ENCODE measurements at regions not wholly inside any gene's neighbourhood (a gene's known extent, or its start where the extent isn't known, plus 50 kb on each side); places are given as distances from the start of the nearest gene placed in this dataset.
"Not testable (repeated sequence)": the region's sequence is repeated elsewhere in the genome, so short reads cannot be mapped to it uniquely, and the experiment has no call there.

DNA sequence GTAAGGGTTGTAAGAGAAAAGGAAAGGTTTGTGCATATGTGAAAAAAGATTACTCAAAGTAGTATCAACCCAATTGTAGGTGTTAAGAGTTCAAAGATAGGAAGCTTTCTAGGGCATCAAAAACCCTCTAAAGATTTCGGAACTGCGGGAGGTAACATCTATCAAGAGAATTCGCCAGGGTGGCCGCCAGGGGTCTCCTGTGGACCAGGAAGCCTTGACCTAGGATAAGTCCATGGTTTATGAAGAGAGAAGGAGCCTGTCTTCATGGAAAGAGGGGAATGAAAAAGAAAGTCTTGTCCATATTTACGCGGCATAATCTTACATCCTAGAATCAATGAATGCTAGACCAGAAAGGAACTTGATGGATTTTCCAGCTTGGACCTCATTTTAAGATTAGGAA is 140.7 kb upstream of the CALCR start:
- Mint-ChIP-seq H3K36me3 (ENCODE audit: low read depth) (no peaks in the 10 kb centered on the region), H3K4me1 (no peaks in the 10 kb centered on the region), H3K9me3 (no peaks in the 10 kb centered on the region), H3K27me3 (ENCODE audit: low read depth) (no peaks in the 10 kb centered on the region), H3K4me3 (no peak overlapping the region), H3K27ac (ENCODE audit: unreplicated experiment) (no peak overlapping the region)
- TF ChIP-seq, protein P1, sequence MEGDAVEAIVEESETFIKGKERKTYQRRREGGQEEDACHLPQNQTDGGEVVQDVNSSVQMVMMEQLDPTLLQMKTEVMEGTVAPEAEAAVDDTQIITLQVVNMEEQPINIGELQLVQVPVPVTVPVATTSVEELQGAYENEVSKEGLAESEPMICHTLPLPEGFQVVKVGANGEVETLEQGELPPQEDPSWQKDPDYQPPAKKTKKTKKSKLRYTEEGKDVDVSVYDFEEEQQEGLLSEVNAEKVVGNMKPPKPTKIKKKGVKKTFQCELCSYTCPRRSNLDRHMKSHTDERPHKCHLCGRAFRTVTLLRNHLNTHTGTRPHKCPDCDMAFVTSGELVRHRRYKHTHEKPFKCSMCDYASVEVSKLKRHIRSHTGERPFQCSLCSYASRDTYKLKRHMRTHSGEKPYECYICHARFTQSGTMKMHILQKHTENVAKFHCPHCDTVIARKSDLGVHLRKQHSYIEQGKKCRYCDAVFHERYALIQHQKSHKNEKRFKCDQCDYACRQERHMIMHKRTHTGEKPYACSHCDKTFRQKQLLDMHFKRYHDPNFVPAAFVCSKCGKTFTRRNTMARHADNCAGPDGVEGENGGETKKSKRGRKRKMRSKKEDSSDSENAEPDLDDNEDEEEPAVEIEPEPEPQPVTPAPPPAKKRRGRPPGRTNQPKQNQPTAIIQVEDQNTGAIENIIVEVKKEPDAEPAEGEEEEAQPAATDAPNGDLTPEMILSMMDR (conservative IDR thresholded peaks at IDR 0.05) = peak; percentile 76
- DNase-seq (ENCODE audit: low read depth, low spot score) = peak; percentile 50

DNA sequence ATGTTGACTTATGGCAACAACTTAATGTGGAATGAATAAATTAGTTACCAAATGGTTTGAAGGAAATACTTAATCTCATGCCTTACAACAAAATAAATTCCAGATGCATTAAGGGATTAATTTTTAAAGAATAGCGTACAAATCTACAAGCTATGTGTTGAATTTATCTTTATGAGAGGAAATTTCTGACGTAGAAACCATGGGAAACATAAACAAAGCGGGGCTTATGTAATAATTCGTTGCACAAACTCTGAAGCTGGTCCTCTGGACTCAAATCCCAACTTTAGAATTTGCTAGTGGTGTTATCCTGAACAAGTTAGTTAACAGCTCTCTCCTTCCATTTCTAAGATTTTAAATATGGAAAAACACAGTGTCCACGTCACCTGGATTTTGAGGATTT is 137.4 kb upstream of the CALCR start:
- TF ChIP-seq, protein P1 (conservative IDR thresholded peaks at IDR 0.05) = no peak
- no peak for DNase-seq (ENCODE audit: low read depth, low spot score)
- H3K9me3 Mint-ChIP-seq = peaks cover 3% of the 10 kb centered on the region
- H3K4me1 Mint-ChIP-seq = no peaks in the 10 kb centered on the region
- no peaks in the 10 kb centered on the region for H3K27me3 Mint-ChIP-seq (ENCODE audit: low read depth)
- no peak overlapping the region for H3K4me3 Mint-ChIP-seq
- no peaks in the 10 kb centered on the region for H3K36me3 Mint-ChIP-seq (ENCODE audit: low read depth)
- no peak overlapping the region for H3K27ac Mint-ChIP-seq (ENCODE audit: unreplicated experiment)

DNA sequence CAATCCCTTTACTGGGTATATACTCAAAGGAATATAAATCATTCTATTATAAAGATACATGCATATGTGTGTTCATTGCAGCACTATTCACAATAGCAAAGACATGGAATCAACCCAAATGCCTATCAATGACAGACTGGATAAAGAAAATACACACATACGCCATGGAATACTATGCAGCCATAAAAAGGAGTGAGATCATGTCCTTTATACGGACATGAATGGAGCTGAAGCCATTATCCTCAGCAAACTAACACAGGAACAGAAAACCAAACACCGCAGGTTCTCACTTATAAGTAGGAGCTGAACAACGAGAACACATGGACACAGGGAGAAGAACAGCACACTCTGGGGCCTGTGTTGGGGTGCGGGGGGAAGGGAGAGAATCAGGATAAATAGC is 133.7 kb upstream of the CALCR start:
- not testable (repeated sequence) for H3K4me3 Mint-ChIP-seq; DNase-seq (ENCODE audit: low read depth, low spot score); H3K9me3 Mint-ChIP-seq; H3K4me1 Mint-ChIP-seq; H3K27ac Mint-ChIP-seq (ENCODE audit: unreplicated experiment); H3K36me3 Mint-ChIP-seq (ENCODE audit: low read depth); H3K27me3 Mint-ChIP-seq (ENCODE audit: low read depth)

DNA sequence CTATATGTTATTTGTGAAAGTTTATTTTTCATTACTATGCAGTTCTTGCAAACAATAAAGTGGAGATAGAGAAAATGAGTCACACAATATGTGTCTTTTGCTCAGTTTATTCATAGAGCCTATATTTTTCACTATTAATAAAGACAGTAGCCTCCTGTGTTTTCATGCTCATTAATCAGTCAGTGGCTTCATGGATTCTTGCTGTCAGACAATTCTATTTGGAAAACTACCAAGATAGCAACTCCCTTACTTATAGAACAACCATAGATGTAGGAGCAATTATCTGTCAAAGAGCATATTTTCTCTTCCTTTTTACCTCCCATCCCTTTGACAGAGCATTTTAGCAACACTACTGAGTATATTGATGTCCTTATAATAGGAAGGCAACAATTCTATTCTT is 132.7 kb upstream of the CALCR start:
- no peak for DNase-seq (ENCODE audit: low read depth, low spot score)
- no peaks in the 10 kb centered on the region for H3K4me1 Mint-ChIP-seq
- no peak overlapping the region for H3K27ac Mint-ChIP-seq (ENCODE audit: unreplicated experiment)
- H3K27me3 Mint-ChIP-seq (ENCODE audit: low read depth) = no peaks in the 10 kb centered on the region
- H3K9me3 Mint-ChIP-seq = peaks cover 3% of the 10 kb centered on the region
- no peaks in the 10 kb centered on the region for H3K36me3 Mint-ChIP-seq (ENCODE audit: low read depth)
- no peak overlapping the region for H3K4me3 Mint-ChIP-seq
- TF ChIP-seq, protein P1 (conservative IDR thresholded peaks at IDR 0.05) = no peak

DNA sequence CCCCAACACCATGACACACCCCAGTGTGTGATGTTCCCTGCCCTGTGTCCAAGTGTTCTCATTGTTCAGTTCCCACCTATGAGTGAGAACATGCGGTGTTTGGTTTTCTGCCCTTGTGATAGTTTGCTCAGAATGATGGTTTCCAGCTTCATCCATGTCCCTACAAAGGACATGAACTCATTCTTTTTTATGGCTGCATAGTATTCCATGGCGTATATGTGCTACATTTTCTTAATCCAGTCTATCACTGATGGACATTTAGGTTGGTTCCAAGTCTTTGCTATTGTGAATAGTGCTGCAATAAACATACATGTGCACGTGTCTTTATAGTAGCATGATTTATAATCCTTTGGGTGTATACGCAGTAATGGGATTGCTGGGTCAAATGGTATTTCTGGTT is 131.6 kb upstream of the CALCR start:
- DNase-seq (ENCODE audit: low read depth, low spot score); H3K4me1 Mint-ChIP-seq; H3K27me3 Mint-ChIP-seq (ENCODE audit: low read depth); H3K27ac Mint-ChIP-seq (ENCODE audit: unreplicated experiment); H3K36me3 Mint-ChIP-seq (ENCODE audit: low read depth); H3K9me3 Mint-ChIP-seq; H3K4me3 Mint-ChIP-seq: not testable (repeated sequence)

DNA sequence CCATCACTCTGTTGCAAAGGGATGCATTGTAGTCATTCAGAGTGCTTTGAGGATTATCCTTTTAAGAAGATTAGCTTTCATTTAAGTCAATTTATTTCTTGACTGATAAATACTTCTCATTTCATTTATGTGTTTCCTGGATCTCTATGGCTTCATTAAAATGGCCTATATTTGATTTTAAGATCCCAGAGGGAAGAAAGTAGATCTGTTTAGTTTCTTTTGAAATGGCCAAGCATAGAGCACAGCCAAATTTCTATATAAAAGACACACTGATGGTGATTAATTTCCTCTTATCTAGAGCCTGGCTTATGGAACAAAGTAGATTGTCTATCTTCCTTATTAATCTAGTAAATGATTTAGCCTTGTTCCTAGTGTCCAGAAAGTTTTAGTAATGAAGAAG is 129.7 kb upstream of the CALCR start:
- Mint-ChIP-seq H3K27ac (ENCODE audit: unreplicated experiment) (no peak overlapping the region), H3K4me1 (no peaks in the 10 kb centered on the region), H3K9me3 (peaks cover 3% of the 10 kb centered on the region), H3K27me3 (ENCODE audit: low read depth) (no peaks in the 10 kb centered on the region), H3K4me3 (no peak overlapping the region), H3K36me3 (ENCODE audit: low read depth) (no peaks in the 10 kb centered on the region)
- TF ChIP-seq, protein P1 (conservative IDR thresholded peaks at IDR 0.05) = no peak
- no peak for DNase-seq (ENCODE audit: low read depth, low spot score)

DNA sequence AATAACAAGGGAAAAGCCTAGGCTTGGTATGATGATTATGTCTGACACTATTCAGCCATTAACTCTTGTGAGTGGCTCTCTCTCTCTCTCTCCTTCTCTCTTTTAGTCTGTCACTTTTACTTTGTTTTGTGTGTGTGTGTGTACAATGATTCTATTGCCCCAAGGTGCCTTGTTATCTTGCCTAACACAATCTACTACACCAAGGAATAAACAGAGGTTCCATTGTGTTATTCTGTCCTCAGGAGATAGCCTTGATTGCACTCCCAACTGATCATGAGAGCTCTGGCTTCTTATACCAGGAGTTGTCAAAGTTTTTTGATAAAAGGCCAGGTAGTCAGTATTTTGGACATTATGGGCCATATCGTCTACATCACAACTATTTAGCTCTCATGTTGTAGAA is 123.4 kb upstream of the CALCR start:
- Mint-ChIP-seq H3K27ac (ENCODE audit: unreplicated experiment) (no peak overlapping the region), H3K9me3 (no peaks in the 10 kb centered on the region), H3K36me3 (ENCODE audit: low read depth) (no peaks in the 10 kb centered on the region), H3K27me3 (ENCODE audit: low read depth) (no peaks in the 10 kb centered on the region), H3K4me1 (no peaks in the 10 kb centered on the region), H3K4me3 (no peak overlapping the region)
- TF ChIP-seq, protein P1 (conservative IDR thresholded peaks at IDR 0.05) = no peak
- DNase-seq (ENCODE audit: low read depth, low spot score) = no peak
